ENCODE measurements at regions not wholly inside any gene's neighbourhood (a gene's known extent, or its start where the extent isn't known, plus 50 kb on each side); places are given as distances from the start of the nearest gene placed in this dataset.
"Not testable (repeated sequence)": the region's sequence is repeated elsewhere in the genome, so short reads cannot be mapped to it uniquely, and the experiment has no call there.

DNA sequence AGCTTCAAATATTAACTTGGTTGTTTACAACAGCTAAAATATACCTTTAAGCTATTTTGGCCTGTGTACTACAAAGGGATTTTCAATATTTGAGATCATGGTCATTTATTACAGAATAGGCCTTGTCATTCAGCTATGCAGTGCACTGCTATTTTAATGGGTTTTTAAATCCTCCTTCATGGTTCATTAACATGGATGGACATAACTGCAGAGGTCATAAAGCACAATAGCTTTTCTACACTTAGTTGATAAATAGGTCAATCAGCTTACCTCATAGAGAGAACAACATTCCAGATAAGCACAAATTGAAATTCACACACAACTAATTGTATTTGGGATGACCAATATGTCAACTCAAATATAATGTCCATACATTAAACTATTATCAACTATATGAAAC lies 403.7 kb downstream of the CNTN3 start:
- no peak overlapping the region for H3K27ac ChIP-seq
- DNase-seq (no peak), ATAC-seq (ENCODE audit: low FRiP score in 2 of 2) (no peak)
- H3K27me3 ChIP-seq, result no peaks in the 10 kb centered on the region
- TF ChIP-seq, protein P1, sequence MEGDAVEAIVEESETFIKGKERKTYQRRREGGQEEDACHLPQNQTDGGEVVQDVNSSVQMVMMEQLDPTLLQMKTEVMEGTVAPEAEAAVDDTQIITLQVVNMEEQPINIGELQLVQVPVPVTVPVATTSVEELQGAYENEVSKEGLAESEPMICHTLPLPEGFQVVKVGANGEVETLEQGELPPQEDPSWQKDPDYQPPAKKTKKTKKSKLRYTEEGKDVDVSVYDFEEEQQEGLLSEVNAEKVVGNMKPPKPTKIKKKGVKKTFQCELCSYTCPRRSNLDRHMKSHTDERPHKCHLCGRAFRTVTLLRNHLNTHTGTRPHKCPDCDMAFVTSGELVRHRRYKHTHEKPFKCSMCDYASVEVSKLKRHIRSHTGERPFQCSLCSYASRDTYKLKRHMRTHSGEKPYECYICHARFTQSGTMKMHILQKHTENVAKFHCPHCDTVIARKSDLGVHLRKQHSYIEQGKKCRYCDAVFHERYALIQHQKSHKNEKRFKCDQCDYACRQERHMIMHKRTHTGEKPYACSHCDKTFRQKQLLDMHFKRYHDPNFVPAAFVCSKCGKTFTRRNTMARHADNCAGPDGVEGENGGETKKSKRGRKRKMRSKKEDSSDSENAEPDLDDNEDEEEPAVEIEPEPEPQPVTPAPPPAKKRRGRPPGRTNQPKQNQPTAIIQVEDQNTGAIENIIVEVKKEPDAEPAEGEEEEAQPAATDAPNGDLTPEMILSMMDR (IDR thresholded peaks at IDR 0.05), result no peak
- TF ChIP-seq EP300 (IDR thresholded peaks at IDR 0.05) (no peak), POLR2A (IDR thresholded peaks at IDR 0.05) (no peak), POLR2AphosphoS5 (IDR thresholded peaks at IDR 0.05) (no peak)
- no peak overlapping the region for H3K4me3 ChIP-seq
- H3K36me3 ChIP-seq, result no peaks in the 10 kb centered on the region
- H3K4me1 ChIP-seq, result no peaks in the 10 kb centered on the region
- no peaks in the 10 kb centered on the region for H3K9me3 ChIP-seq

DNA sequence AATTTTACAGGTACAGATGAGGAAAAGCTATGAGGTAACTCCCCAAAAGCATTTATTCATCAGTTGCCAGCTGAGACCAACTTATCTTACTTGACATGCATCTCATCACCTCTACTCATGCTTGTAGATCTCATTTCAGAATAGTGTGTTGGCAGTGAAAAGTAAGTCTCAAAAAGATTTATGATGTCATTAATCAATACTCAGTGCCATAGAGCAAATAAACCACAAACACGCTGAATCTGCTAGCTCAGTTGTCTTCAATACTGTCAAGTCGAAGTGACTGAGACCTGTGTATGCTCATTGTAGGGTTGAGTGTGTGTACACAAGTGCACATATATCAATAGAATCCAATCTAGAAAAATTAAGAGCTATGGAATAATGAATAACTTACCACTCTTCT lies 413.5 kb downstream of the CNTN3 start:
- Histone ChIP-seq H3K27me3 (no peaks in the 10 kb centered on the region), H3K9me3 (peaks cover 0 to 4% (median 0%) of the 10 kb centered on the region in 4 donors), H3K27ac (no peak overlapping the region), H3K4me1 (no peaks in the 10 kb centered on the region), H3K4me3 (no peak overlapping the region), H3K36me3 (no peaks in the 10 kb centered on the region)
- 54 to 64% methylated on average over 2 of the region's 2 CpGs for WGBS, 2 donors
- no peak for DNase-seq
- no peak for ATAC-seq (ENCODE audit: low FRiP score in 2 of 2)
- TF ChIP-seq POLR2A (IDR thresholded peaks at IDR 0.05) (no peak), EP300 (IDR thresholded peaks at IDR 0.05) (no peak), POLR2AphosphoS5 (IDR thresholded peaks at IDR 0.05) (no peak)
- TF ChIP-seq, protein P1 (IDR thresholded peaks at IDR 0.05), result no peak

DNA sequence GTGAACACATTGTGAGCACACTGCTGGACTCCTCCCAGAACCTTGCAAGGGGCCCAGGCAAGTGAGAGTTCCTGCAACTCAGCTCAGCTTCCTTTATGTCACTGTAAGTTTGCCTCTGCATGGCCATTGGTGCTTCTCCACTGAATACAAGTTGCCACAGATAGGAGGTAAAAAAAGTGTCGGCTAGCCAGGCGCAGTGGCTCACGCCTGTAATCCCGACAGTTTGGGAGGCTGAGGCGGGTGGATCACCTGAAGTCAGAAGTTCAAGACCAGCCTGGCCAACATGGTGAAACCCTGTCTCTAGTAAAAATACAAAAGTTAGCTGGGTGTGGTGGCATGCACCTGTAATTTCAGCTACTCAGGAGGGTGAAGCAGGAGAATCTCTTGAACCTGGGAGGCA lies 435.8 kb downstream of the CNTN3 start:
- not testable (repeated sequence) for H3K4me1 ChIP-seq; H3K4me3 ChIP-seq; DNase-seq; H3K27ac ChIP-seq; H3K27me3 ChIP-seq; H3K36me3 ChIP-seq; H3K9me3 ChIP-seq; ATAC-seq (ENCODE audit: low FRiP score in 2 of 2)
- 96 to 97% methylated on average over 5 of the region's 5 CpGs for WGBS, 2 donors

DNA sequence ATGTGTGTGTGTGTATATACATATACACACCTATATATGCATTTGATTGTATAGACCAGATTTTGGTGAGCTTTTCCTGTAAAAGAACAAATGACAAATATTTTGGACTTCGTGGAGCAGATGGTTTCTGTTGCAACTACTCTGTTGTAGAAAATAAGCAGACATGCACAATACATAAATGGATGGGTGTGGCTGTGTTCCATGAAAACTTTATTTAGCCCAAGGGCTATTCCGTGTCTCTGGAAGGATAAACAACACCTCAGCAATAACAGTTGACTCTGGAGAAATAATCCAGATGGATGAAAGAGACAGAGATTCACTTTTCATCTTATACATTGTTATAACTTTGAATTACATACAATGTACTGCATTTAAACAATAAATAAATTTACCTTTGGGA lies 441.4 kb downstream of the CNTN3 start:
- DNase-seq (no peak), ATAC-seq (ENCODE audit: low FRiP score in 2 of 2) (no peak)
- TF ChIP-seq POLR2A (IDR thresholded peaks at IDR 0.05) (no peak), EP300 (IDR thresholded peaks at IDR 0.05) (no peak), POLR2AphosphoS5 (IDR thresholded peaks at IDR 0.05) (no peak)
- TF ChIP-seq, protein P1 (IDR thresholded peaks at IDR 0.05), result no peak
- Histone ChIP-seq H3K27me3 (no peaks in the 10 kb centered on the region), H3K36me3 (no peaks in the 10 kb centered on the region), H3K4me1 (no peaks in the 10 kb centered on the region), H3K27ac (no peak overlapping the region), H3K9me3 (no peaks in the 10 kb centered on the region), H3K4me3 (no peak overlapping the region)
- WGBS, 2 donors, result 38 to 52% methylated on average over 2 of the region's 2 CpGs

DNA sequence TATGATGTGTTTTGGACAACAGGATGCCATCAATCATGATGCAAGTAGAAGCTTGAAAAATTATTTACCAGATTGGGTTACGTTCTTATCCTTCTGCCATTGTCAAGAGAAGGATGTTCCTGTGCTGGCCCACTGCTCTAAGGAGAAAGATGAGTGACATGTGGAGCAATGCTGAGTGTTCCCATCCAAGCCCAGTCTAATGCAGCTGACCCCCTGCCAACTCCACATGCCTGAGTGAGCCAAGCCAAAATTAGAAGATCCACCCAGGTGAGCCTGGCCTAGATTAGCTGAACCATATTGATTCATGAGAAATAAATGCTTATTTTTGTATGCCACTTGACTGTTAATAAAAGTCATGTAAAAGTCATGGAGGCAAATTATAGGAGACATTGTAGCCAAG lies 446.5 kb downstream of the CNTN3 start:
- Histone ChIP-seq H3K27ac (no peak overlapping the region), H3K4me1 (no peaks in the 10 kb centered on the region), H3K9me3 (no peaks in the 10 kb centered on the region), H3K27me3 (no peaks in the 10 kb centered on the region), H3K4me3 (no peak overlapping the region), H3K36me3 (no peaks in the 10 kb centered on the region)
- DNase-seq, result no peak
- TF ChIP-seq POLR2AphosphoS5 (IDR thresholded peaks at IDR 0.05) (no peak), POLR2A (IDR thresholded peaks at IDR 0.05) (no peak), EP300 (IDR thresholded peaks at IDR 0.05) (no peak)
- TF ChIP-seq, protein P1 (IDR thresholded peaks at IDR 0.05), result no peak
- WGBS, 2 donors, result 64 to 72% methylated on average over 1 of the region's 1 CpG
- ATAC-seq (ENCODE audit: low FRiP score in 2 of 2), result no peak

Measured in upper lobe of left lung (tissue), 6 donors.